Adipocyte (in vitro differentiated cells): ENCODE measurements at regions not wholly inside any gene's neighbourhood (a gene's known extent, or its start where the extent isn't known, plus 50 kb on each side); places are given as distances from the start of the nearest gene placed in this dataset.

Source experiments
- DNase-seq: peaks from one replicate; pipeline ENCODE4 v3.0.0-alpha.2; 2015; ENCODE audit warnings: low read depth
- H3K27me3 ChIP-seq: replicated peaks from 2 replicates; pipeline ENCODE4 v1.7.0; 2013; ENCODE audit warnings: mild to moderate bottlenecking, low read length, moderate library complexity; ENCODE audit not compliant: control insufficient read depth, insufficient read depth
- H3K36me3 ChIP-seq: 2 replicates; pipeline ENCODE4 v1.7.0; 2013; ENCODE audit warnings: low read length, mild to moderate bottlenecking, moderate library complexity; ENCODE audit not compliant: control insufficient read depth, insufficient read depth, severe bottlenecking
- H3K4me1 ChIP-seq: 2 replicates; pipeline ENCODE4 v1.7.0; 2013; ENCODE audit warnings: mild to moderate bottlenecking, low read length, moderate library complexity; ENCODE audit not compliant: control insufficient read depth, insufficient read depth
- H3K4me3 ChIP-seq: 2 replicates; pipeline ENCODE4 v1.7.0; 2013; ENCODE audit warnings: mild to moderate bottlenecking, low read length, moderate library complexity
- H3K9ac ChIP-seq: 2 replicates; pipeline ENCODE4 v1.7.0; 2013; ENCODE audit warnings: mild to moderate bottlenecking, low read length, moderate library complexity
- H3K9me3 ChIP-seq: 2 replicates; pipeline ENCODE4 v1.7.0; 2013; ENCODE audit warnings: mild to moderate bottlenecking, low read length, moderate library complexity; ENCODE audit not compliant: control insufficient read depth

DNA sequence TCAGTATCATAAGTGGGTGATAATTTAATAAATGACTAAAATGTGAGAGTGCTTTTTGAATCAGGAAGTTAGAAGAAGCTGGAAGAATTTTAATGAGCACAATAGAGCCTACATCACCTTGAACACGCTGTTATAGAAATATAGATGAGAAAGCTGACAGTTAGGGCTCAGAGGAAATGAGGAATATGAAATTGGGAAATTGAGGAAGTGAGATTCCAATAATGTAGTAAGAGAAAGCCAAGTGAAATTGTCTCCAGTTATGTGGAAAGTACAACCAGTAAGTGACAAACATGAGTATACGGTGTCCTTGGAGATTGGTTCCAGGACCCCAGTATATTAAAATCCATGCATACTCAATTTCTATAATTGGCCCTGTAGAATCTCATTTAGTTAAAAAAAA lies 235.9 kb upstream of the FAM174A start:
- Histone ChIP-seq H3K9me3 (no peaks in the 10 kb centered on the region), H3K9ac (no peak overlapping the region), H3K4me1 (no peaks in the 10 kb centered on the region), H3K27me3 (no peaks in the 10 kb centered on the region), H3K36me3 (no peaks in the 10 kb centered on the region), H3K4me3 (no peak overlapping the region)
- DNase-seq = no peak

DNA sequence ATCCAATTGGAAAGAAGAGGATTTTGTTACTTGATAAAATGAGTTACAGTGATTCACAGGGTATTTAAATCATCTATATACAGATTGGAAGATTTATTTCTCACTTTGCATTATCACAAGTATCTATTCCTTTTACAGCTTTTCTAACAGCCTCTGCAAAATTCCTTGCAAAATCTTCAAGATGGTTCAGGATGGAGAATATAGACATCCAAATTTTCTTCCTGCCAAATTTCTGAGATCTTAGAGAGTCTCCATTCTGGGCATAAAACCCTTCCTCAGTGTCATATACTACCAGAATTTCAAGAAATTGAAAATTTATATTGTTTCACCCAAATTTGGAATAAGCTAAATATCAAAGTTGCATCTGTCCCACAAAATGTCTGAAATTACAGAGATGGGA lies 259.1 kb upstream of the FAM174A start:
- Histone ChIP-seq H3K36me3 (no peaks in the 10 kb centered on the region), H3K27me3 (no peaks in the 10 kb centered on the region)

DNA sequence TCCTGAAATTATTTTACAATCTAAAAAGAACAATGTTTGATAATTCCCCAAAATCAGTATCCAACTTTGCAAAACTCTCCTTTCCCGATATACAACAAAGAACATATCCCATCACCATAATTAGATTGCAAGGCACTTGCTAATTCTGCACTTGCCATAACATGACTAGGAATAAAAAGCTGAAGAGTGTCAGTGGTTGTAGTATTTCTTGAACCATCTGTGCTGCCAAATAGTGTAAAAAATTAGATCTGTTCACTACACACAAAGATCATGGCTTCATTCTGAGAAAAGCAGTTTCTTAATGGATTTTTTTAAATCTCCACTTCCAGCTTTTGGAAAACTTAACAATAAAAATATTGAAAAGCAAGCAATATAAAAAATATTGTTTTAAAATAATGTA lies 259.5 kb upstream of the FAM174A start:
- no peaks in the 10 kb centered on the region for H3K27me3 ChIP-seq
- H3K4me3 ChIP-seq = no peak overlapping the region
- DNase-seq = no peak
- H3K36me3 ChIP-seq = no peaks in the 10 kb centered on the region
- H3K9ac ChIP-seq = no peak overlapping the region
- no peaks in the 10 kb centered on the region for H3K9me3 ChIP-seq
- no peaks in the 10 kb centered on the region for H3K4me1 ChIP-seq

More for the DNA sequence above, 259.1 kb upstream of the FAM174A start:
- DNase-seq = no peak
- Histone ChIP-seq H3K9ac (no peak overlapping the region), H3K4me3 (no peak overlapping the region), H3K4me1 (no peaks in the 10 kb centered on the region), H3K9me3 (no peaks in the 10 kb centered on the region)

DNA sequence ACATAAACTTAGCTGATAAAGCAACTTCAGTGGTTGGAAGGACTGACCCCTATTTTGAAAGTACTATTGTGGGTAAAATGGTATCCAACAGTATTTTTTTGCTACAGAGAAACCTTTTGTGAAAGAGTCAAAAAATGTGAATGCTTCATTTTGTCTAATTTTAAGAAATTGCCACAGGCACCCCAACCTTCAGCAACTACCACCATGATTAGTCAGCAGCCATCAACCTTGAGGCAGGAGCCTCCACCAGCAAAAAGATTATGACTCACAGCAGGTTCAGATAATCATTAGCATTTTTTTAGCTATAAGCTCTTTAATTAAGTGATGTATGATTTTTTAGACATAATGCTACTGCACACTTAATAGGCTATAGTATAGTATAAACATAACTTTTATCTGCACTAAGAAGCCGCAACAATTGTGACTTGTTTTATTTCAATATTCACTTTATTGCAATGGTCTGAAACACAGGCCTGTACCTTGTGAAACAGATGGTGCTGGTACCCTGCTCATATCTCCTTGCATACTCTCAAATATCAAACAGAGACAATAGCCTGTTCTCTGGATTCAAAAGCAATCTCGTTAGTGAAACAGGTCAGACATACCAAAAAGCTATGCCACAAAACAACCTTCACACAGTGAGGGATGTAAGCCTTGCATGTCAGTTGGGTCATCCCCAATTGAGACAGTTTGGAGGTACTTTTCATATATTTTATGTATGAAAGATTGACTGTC lies 261.2 kb upstream of the FAM174A start:
- H3K4me1 ChIP-seq = no peaks in the 10 kb centered on the region
- H3K4me3 ChIP-seq = no peak overlapping the region

DNA sequence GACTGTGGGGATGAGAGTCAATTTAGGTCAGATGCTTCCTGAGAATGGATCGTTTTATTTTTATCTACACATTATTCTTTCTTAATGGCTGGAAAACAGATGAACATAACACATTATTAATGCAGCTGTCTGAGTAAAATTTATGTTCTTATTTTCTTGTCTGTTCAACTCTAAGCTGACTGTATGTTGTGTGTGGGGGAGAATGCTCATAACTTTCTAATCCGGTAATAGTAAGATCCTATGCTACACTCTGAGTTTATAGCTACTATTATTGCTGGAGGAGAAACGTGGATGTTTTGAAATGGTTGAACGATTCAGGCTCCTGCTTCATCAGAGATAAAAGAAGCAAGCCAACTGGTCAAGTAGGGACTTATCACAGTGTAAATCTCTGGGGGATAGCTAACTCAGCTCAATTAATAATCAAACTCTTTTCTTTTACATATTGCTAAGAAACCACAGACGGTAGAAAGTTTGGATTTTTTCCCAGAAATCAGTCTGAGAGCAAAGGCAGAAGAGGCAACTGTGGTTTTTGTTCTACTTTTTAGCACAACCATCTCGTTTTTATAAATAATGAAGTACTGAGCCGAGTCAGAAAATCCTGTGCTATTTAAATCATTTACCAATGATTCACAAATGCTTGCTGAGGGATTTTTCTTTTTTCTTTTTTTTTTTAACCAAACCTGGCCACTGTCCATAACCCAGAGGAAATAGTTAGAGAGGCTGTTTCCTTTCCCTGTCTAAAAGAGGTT lies 265.0 kb upstream of the FAM174A start:
- Histone ChIP-seq H3K9ac (no peak overlapping the region), H3K4me3 (no peak overlapping the region), H3K9me3 (no peaks in the 10 kb centered on the region), H3K36me3 (no peaks in the 10 kb centered on the region), H3K27me3 (no peaks in the 10 kb centered on the region), H3K4me1 (no peaks in the 10 kb centered on the region)
- no peak for DNase-seq

More for the DNA sequence above, 261.2 kb upstream of the FAM174A start:
- DNase-seq = no peak
- Histone ChIP-seq H3K36me3 (no peaks in the 10 kb centered on the region), H3K9me3 (no peaks in the 10 kb centered on the region), H3K9ac (no peak overlapping the region), H3K27me3 (no peaks in the 10 kb centered on the region)

DNA sequence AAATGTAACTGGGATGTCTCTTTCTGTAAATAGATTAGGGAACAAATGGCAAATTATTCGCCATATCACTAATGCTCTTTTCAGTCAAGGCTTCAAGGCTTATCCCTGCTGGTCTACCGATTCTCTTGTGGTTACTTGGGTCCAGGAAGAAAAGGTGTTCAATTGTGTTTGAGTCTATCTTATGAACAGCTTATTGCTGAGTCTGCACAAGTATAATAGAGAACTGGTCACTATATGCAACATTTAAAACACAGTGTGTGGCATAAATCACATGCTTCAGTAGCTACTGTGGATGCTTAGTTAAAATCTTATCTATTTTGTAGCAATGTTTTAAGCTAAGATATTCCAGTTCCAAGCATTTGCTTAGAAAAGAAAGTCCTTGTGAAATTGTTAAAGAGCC lies 274.2 kb upstream of the FAM174A start:
- Histone ChIP-seq H3K27me3 (no peaks in the 10 kb centered on the region), H3K9ac (no peak overlapping the region), H3K4me1 (no peaks in the 10 kb centered on the region), H3K4me3 (no peak overlapping the region), H3K36me3 (no peaks in the 10 kb centered on the region), H3K9me3 (no peaks in the 10 kb centered on the region)
- no peak for DNase-seq

DNA sequence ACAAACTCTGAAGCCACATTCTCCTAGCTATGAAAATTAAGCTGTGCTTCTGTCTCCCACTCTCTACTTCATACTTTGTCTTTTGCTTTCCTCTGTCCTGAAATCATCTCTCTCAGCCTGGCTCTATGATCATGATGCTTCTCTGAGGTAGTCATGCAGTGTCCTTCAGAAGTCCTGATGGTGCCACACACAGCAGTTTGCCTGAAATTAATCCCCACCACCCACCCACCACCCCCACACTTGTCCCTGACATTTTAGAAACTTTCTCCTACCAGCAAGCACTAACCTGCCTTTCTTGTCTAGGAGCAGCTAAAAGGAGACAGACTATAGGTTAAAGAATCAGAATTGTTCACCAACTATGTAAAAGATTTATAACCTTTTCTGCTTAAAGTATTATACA lies 282.2 kb upstream of the FAM174A start:
- Histone ChIP-seq H3K4me3 (no peak overlapping the region), H3K4me1 (no peaks in the 10 kb centered on the region), H3K9me3 (no peaks in the 10 kb centered on the region), H3K9ac (no peak overlapping the region), H3K36me3 (no peaks in the 10 kb centered on the region), H3K27me3 (no peaks in the 10 kb centered on the region)
- DNase-seq = no peak

DNA sequence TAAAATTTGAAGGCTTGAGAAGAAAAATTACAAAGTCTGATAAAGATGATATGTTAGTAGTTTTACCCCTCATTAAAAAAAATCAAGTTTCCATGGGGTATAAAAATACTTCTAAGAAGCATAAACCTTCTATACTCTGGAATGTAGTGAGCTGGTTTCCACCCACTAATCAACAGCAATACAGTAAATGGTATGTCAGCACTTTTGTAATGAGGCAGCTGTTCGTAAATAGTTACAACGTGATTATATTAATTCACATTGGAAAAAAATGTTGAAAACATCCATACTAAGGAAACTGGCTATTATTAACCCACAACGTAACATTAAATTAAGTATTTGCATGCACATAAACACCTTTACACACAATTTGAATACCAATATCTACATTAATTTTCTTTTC lies 283.1 kb upstream of the FAM174A start:
- Histone ChIP-seq H3K4me1 (no peaks in the 10 kb centered on the region), H3K27me3 (no peaks in the 10 kb centered on the region), H3K9me3 (no peaks in the 10 kb centered on the region), H3K36me3 (no peaks in the 10 kb centered on the region), H3K4me3 (no peak overlapping the region), H3K9ac (no peak overlapping the region)
- DNase-seq = no peak

DNA sequence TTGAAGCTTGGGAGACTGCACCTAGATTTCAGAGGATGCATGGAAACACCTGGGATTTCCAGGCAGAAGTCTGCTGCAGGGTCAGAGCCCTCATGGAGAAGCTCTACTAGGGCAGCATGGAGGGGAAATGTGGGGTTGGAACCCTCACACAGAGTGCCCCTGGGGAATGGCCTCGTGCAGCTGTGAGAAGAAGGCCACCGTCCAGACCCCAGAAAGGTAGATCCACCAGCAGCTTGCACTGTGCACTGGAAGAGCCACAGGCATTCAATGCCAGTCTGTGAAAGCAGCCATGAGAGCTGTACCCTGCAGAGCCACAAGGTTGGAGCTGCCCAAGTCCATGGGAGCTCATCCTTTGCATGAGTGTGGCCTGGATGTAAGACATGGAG lies 285.3 kb upstream of the FAM174A start:
- no peak for DNase-seq
- H3K4me3 ChIP-seq = no peak overlapping the region

DNA sequence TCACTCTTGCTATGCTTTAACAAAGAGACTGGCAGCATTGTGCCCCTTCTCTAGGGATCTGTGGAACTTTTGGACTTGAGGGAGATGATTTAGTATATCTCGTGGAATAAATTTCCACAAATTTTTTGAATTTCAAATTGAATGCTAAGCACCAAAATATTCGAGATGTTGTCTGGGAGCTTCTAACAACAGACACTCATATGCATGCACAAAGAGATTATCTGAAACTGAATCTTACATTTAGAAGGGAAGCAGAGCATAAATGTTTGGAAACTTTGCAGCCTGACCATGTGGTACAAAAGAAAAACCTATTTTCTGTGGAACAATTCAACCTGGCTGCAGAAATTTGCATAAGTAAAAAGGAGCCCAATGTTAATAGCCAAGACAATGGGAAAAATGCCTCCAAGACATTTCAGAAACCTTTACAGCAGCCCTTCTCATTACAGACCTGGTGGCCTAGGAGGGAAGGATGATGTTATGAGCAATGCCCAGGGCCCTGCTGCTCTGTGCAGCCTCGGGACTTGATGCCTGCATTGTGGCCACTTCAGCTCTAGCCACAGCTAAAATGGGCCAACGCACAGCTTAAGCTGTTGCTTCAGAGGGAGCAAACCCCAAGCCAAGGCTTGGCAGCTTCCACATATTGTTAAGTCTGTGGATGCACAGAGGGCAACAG lies 285.8 kb upstream of the FAM174A start:
- H3K36me3 ChIP-seq = no peaks in the 10 kb centered on the region
- H3K9ac ChIP-seq = no peak overlapping the region
- DNase-seq = no peak
- no peak overlapping the region for H3K4me3 ChIP-seq
- H3K4me1 ChIP-seq = no peaks in the 10 kb centered on the region
- H3K9me3 ChIP-seq = peaks cover under 1% of the 10 kb centered on the region
- no peaks in the 10 kb centered on the region for H3K27me3 ChIP-seq

More for the DNA sequence above, 285.3 kb upstream of the FAM174A start:
- no peak overlapping the region for H3K9ac ChIP-seq
- no peaks in the 10 kb centered on the region for H3K36me3 ChIP-seq
- no peaks in the 10 kb centered on the region for H3K4me1 ChIP-seq
- no peaks in the 10 kb centered on the region for H3K9me3 ChIP-seq
- no peaks in the 10 kb centered on the region for H3K27me3 ChIP-seq

DNA sequence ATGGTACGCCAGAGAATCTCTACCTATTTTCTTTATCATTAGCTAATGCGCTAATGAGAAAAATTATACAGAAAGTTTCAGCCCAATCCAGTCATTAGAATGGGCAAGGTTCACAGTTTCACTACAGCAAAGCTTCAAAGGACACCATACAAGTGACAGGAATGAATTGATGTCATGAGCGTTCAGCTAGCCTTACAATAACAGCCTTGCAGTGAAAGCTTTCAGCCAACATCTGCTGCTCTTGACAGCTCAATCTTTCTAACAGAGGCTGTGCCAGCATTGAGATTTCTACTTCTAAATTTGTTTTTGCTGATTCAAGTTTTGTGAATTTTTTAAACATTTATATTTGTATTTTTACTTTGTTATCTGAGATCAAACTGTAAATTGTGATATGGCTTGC lies 302.4 kb upstream of the FAM174A start:
- no peaks in the 10 kb centered on the region for H3K36me3 ChIP-seq
- H3K9me3 ChIP-seq = no peaks in the 10 kb centered on the region
- no peaks in the 10 kb centered on the region for H3K27me3 ChIP-seq
- no peak for DNase-seq
- no peaks in the 10 kb centered on the region for H3K4me1 ChIP-seq
- no peak overlapping the region for H3K4me3 ChIP-seq
- H3K9ac ChIP-seq = no peak overlapping the region
